SH-SY5Y (cell line): ENCODE measurements at regions not wholly inside any gene's neighbourhood (a gene's known extent, or its start where the extent isn't known, plus 50 kb on each side); places are given as distances from the start of the nearest gene placed in this dataset.

Source experiments
- GATA2 ChIP-seq: IDR thresholded peaks from 2 replicates; pipeline ENCODE4 v1.6.1; 2011; ENCODE audit warnings: mild to moderate bottlenecking, low read depth, low read length
- GATA3 ChIP-seq: IDR thresholded peaks from 2 replicates; pipeline ENCODE4 v1.6.1; 2011; ENCODE audit warnings: low read depth, mild to moderate bottlenecking, low read length, moderate library complexity

- TF ChIP-seq GATA2 = no peak
- TF ChIP-seq GATA3 = no peak
Measured at GRCh38 chr2:144254342-144255235, 265.3 kb downstream of the ZEB2 start.
